Stimulated activated CD8-positive, alpha-beta memory T cell treated with anti-CD3 and anti-CD28 coated beads, Interleukin-4, amount 100 ng/mL, for 24 hours (primary cell): ENCODE measurements at regions not wholly inside any gene's neighbourhood (a gene's known extent, or its start where the extent isn't known, plus 50 kb on each side); places are given as distances from the start of the nearest gene placed in this dataset.
A peak's percentile ranks its signal among the peaks of the same experiment; 100 is the strongest.
"Not testable (repeated sequence)": the region's sequence is repeated elsewhere in the genome, so short reads cannot be mapped to it uniquely, and the experiment has no call there.

Experiments
- DNase-seq: peaks from one replicate; pipeline ENCODE4 v3.0.0-alpha.2; 2020; ENCODE audit warnings: low read depth

DNA sequence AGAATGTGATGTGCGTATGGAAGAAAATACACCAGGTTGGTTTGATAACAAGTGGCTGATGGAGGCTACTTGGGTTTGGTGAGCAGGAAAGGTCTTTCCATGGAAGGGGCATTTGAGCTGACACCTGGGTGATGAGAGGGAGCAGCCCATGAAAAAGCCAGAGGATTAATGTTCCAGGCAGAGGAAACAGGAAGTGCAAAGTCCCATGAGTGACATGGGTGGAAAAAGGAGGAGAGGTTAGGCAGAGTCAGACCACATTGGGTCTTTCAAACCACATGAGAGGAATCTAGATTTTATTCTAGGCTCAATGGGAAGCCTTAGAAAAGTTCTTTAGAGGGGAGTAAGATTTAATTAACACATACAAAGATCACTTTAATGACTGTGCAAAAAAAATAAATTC is 195.7 kb downstream of the LRATD1 start:
- DNase-seq, result no peak

DNA sequence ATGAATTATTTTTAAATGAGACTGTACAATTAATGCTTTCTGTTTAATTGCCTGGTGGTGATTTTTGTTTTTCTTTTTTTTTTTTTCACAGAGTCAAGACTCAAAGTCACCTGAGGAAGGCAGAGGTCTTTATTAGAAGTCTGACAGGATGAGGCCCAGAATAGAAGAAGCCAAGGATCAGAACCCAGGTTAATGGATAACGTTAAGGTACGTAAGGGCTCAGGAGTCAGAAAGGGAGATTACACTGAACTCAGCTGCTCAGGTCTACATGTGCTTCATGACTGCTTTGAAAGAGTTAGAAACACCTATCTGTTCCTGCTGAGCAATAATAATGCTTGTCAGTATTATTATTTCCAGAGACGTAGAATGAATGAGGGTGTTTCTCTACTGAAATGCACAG is 196.5 kb downstream of the LRATD1 start:
- DNase-seq, result no peak

DNA sequence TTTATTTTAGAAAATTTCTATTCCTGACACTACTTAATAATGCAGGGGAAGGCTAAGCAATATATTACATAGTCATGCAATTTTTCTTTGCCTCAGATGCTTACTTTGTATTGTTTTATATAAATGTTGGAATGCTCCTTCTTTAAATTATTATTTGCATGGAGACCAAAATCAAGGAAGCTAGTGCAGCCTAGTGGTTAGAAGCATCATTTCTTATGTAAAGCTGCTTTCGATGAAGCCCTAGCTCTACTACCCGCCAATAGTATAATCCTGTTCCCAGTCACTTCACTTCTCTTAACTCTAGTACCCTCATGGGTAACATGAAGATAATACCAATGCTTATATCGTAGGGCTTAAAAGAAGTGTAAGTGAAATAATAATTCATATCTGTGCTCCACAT is 198.9 kb downstream of the LRATD1 start:
- DNase-seq, result no peak

DNA sequence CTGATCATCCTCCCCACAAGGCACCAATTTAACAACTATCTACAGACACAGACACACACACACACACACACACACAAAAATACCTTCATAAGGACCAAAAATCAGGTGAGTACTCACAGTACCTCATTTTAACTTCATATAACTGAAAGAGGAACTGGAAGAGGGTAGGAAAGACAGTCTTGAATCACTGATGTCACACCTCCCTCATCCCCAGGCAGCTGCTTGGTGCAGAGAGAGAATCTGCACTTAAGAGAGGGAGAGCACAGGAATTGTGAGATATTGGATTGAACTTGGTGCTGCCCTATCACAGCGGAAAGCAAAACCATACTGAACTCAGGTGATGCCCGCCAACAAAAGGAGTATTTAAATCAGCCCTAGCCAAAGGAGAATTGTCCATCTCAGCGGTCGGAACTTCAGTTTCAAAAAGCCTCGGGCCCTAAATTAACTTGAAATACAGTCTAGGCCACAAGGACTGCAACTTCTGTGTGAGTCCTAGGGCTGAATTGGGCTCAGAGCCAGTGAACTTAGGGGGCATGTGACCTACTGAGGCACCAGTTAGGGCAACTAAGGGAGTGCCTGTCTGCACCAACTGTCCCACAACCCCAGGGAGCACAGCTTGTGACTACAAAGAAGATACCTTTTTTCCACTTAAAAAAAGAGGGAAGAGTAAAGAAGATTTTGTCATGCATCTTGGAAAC is 211.1 kb downstream of the LRATD1 start:
- no peak for DNase-seq

DNA sequence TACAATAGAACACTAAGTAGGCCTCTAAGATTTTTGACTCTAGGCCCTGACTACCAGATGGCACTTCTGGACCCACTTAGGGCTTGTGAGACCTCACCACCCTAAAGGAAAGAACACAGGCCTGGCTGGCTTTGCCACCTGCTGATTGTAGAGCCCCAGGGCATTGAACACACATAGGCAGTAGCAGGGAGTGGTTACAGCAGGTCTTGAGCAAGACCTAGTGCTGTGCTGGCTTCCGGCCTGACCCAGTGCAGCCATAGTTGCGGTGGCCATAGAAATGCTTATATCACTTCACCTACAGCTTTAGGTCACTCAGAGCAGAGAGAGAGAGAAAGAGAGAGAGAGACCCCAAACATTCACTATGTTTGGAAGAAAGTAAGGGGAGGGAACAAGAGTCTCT is 223.2 kb downstream of the LRATD1 start:
- no peak for DNase-seq

DNA sequence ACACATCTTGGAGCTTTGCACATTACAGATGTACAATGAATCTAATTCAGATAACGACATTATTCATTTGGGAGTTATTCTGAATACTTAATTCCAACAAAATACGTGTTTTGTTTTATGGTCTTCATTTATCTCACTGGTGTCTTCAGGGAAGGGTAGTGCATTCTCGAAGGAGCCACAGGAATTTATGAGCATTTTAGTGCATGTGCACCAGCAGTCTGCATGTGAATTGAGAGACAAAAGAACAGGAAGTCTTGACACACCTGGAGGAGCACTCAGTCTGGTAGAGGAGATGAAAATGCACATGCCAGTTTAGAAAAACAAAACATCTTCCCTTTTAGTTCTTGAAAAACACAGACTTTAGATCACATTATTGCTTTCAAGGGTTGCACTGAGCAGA is 228.7 kb downstream of the LRATD1 start:
- DNase-seq, result no peak

DNA sequence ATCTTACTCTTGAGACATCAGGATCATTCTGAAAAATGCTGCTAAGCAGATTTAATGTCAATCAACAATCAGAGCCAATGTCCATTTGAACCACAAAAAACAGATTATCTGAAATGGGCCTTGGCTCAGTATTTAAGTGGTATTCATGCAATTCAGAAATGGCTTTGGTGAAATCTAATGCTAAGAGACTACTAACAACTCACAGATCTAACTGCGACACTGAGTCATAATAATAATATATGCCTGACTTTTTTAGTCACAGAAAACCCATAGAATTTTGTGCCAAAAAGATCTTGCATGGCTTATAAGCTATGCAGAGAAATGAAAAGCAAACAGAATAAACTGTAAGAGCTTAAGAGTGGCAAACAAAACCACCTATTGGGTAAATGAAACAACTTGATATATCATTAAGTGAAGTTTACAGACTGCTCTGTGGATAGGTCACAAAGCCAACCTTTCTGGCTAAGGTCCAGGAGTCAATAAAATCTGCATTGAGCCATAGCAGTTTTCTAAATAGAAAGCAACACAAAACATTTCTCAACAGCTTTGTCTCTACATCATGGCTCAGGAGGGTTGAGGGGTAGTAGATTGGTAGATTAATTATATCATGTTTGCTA is 234.3 kb downstream of the LRATD1 start:
- no peak for DNase-seq

DNA sequence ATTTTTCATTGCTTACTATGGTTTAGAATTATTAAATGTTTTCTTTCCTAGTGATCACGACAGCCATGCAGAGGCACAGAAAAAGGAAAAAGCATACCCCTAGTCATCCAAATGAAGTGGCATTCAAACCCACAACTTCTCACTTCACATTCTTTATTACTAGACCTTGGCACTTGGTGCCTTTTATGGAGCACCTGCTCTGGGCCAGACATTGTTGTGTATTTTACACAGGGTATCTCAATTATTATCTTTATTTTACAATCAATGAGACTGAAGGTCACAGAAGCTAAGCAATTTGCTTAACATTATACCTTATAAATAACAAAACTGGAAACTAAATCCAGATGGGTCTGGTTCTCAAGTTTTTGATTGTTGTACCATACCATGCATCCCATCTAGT is 235.3 kb downstream of the LRATD1 start:
- no peak for DNase-seq

DNA sequence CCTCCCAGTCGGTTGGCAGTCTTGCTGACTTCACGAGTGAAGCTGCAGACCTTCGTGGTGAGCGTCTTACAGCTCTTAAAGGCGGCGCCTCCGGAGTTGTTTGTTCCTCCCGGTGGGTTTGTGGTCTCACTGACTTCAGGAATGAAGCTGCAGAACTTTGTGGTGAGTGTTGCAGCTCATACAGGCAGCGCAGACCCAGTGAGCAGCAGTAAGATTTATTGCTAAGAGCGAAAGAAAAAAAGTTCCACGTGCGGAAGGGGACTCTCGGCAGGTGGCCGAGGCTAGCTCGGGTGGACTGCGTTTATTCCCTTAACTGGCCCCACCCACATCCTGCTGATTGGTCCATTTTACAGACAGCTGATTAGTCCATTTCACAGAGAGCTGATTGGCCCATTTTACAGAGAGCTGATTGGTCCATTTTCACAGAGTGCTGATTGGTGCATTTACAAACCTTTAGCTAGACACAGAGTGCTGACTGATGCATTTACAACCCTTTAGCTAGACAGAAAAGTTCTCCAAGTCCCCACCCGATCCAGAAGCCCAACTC is 240.3 kb downstream of the LRATD1 start:
- DNase-seq, result no peak

DNA sequence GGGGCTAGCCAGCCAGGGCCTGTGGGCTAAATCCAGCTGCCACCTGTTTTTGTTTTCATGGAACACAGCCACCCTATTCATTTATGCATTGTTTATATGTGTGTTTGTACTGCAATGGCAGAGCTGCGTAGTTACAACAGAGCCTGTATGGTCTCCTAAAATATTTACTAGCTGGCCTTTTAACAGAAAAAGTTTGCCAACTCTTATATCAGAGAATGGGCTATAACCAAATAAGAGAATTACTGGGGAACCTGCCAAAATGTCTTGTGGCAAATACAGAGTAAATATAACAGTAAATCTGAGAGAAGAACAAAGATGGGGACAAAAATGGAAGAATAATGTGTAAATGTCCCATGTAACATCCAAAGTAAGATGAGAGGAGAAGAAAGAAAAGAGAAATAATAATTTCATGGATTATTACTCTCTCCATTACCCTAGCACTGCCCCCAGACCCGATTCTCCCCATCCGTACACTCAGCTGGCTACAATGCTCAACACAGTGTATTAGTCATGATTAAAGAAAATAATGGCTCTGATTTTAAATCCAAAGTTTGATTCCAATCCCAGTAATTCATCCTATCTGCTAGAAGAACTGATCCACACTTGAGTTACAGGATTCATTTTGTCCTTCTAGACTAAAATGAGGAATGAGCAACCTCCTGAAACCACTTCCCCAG is 249.3 kb downstream of the LRATD1 start:
- DNase-seq, result no peak

DNA sequence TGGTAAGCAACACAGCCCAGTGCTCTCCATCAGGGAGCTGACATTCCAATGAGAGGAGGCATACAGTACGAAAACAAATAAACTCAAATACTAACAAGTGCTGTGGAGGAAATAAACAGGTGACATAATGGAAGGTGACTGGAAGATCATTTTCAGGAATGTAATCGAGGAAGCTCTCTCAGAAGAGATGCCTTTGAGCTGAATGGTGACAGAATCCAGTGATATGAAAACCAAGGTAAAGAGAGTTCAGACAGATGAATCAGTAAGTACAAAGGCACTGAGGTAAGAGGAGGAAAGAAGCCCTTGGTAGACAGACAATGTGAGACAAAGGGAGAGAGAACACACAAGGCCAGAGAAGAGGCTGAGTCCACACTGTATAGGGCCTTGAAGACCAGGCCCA is 252.1 kb downstream of the LRATD1 start:
- DNase-seq, result no peak

DNA sequence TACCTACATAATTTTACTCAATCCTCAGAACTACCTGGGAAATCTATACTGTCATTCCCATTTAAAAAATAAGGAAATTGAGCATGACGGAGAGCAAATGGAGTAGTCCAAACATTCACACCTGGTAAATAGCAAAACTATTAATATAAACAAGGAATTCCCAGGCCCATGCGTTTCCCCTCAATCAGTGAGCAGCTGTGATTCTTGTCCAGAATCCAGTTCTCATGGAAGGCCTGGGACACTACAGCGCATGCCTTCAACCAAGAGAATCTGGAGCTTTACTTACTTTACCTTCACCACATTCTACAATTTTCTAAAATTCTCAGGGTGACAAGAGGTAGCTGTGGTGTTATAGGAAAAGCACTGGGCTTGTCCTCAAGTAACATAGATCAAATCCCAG is 259.0 kb downstream of the LRATD1 start:
- DNase-seq, result no peak

DNA sequence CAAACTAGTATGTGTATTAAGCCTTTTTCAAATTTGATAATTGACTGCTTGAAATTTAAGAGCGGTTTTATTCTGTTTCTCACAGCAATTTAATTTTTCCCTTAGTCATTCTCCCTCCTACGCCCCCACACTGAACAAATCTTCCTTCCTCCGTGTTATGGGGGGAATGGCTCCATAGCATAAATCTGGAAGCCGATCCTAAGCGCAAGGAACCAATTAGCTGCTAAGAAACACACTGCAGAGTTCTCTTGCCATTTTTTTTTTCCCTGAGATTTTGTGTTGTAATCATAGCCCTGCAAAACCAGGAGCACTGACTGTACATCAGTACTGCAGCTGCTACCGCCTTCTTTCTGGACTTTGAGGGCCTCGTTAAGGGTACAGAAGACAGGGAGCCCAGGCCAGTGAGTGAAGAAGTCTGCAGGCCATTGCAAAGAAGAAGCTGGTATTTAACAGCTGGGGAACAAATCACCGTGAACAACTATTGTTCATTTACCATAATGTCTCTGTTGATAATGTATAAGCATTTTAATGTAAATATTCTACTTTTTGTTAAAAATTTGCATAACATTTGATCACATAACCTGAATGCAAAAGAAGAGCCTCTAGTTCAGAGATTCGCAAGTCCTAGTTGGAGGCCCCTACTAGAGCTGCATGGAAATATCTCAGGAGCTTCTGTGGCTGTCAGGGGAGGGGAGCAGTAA is 264.0 kb downstream of the LRATD1 start:
- DNase-seq, result no peak

DNA sequence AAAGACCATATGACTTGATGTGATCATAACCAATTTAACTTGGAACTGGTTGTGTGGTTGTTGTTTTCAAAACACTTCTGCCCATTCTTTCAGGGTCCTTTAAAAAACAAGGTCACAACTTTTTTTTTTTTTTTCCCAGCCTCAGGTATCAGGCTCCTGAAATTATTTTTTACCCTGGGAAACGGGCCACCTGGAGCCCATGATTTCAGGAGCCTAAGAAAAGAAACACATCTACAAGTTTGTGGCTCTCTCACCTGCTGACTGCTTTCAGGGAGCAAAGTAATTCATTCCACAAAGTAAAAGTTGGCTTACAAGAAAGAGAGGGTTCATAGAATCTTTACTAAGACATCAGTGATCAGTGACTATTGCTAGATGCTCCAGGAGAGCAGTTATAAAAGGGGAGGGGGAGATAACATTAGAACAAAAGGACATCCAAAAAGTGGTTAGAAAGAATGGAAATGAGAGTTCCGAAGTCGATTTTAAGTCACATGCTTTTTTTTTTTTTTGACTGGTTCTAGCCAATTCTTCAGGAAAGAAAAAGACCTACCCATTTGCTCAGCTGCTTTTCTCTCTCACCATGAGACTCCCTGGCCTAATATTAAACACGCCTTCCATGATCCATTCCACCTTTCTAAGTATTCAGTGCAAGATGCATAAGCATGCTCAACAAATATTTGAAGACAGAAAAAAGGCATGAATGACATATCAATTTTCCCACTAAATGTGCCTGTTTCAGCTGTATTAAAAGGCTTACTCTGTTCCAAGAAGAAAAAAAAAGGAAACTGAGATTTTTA is 267.3 kb downstream of the LRATD1 start:
- no peak for DNase-seq

DNA sequence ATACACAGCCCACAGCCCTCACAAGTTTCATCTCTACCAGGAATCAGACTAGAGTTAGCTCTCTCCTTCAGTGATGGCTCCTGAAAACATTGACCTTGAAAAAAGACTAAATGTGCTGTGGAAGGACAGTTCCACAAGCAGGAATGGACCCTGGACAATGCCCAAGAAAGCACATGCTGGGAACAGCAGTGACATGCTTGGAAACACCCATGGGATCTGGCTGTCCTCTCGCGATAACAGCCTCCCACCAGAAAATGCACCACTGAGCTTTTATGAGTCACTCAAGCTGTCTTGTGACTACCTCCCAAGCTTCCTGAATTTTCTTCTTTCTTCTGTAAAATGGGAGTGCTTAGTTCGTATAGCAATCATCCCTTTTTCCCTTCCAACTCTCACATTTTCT is 269.2 kb downstream of the LRATD1 start:
- DNase-seq, result no peak

DNA sequence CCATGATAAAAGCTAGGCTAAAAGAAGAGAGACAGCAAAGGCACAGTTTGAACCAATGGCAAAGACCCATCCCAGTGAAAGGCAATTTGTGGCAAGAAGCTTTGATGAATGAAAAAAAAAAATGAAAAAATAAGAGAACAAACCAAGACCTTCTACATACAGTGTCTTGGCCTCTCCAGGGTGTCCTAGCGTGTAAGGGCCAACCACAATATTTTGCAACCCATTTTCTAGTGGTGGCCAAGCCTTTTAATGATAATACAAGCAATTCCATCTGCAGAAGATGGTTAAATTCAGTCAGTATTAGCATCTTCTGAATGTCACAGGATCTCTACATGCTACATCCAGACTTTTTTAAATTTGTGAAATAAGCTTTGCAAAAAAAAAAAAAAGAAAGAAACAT is 270.4 kb downstream of the LRATD1 start:
- DNase-seq, result no peak

DNA sequence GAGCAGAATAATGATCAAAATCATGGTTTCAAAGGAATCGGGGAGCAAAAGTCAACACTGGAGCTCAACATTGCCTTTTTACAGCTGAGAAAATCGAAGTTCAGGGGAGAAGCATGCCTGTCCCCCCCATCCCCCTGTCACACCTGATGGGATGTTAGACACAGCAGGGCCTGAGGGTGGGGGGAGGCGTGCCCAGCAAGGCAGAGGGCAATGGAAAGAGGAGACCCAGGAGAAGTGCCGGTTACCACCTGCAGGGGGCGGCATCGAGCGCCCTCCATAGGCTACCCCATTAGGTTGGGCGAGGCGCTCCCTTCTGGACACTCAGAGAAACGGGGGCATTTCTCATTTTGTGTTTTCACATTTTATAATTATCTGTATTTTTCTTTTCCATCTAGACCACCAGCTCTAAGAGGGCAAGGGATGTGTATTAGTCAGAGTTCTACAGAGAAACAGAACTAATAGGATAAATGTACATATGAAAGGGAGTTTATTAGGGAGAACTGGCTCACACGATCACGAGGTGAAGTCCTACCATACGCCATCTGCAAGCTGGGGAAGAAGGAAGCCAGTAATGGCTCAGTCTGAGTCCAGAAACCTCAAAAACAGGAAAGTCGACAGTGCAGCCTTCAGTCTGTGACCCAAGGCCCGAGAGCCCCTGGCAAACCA is 271.3 kb downstream of the LRATD1 start:
- DNase-seq, result peak; percentile 22

DNA sequence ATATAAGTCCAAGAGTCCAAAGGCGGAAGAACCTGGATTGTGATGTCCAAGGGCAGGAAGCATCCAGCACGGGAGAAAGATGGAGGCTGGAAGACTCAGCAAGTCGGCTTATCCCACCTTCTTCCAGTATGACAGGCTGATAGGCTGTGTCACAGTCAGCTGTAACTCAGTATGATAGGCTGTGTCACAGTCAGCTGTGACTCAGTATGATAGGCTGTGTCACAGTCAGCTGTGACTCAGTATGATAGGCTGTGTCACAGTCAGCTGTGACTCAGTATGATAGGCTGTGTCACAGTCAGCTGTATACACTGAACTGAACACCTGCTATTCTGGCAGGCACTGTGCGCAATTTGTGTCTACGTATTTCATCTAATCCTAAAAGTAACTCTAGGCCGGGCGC is 271.9 kb downstream of the LRATD1 start:
- not testable (repeated sequence) for DNase-seq

DNA sequence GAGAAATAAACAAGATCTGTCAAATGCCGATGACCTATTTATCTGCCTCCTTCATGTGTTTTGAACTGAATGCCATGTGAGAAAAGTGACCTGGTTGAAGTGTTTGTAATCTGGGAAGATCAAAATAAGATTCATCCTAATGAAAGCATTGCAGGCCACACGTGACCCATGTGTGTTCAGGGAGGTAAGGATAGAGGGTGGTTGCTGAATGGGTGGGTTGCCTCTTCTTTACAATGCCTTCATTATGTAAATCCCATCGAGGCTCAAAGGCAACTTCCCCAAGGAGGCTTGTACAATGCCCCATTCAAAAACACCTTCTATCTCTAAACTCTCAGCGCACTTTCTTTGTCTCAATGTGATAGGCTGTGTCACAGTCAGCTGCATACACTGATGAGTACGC is 273.1 kb downstream of the LRATD1 start:
- DNase-seq, result no peak

DNA sequence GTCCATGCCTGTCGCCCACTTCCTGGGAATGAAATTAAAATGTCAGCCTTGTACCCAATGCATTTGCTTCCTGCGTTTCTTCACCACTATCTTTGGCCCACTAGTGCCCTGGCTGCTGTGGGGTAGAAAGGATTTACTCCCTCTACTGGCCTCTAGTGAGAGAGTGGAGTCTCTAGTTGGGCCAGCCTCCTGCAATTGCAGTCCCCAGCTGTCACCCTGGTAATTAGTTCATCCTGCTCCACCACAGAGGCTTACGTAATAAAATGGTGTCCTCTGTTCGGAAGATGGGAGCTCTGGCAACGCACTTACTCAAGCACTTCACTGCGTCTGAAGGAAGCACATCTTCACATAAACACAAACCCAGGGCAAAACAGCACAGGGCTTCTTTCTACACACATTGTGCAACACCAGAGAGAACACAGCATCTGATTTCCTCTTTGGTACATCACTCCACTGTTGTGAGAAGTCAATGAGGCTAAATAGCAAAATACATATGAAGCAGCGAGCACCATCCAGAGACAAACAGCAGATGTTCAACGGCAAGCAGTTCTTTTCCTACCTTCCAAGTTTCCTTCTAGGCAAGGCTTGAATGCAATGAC is 274.6 kb downstream of the LRATD1 start:
- no peak for DNase-seq

DNA sequence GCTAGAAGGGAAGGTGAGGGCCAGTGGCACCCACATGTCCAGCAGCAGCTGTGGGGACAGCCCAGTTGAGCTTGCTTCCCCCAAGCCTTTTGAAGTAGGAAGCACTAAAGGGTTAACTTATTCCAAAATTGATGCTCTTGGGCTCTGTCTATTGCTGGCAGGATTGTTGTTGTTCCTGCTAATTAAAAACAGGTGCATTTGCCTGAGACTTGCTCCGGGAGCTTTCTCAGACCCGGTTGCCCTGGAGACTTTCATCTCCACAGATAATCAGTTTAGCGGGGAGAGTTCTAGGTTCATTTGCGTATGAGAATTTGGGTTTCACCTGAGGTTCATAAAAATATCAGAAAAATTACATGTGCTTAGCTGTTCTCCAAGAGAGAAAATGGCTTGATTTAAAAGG is 277.3 kb downstream of the LRATD1 start:
- no peak for DNase-seq
